HG03432 (cell line): ENCODE measurements at regions not wholly inside any gene's neighbourhood (a gene's known extent, or its start where the extent isn't known, plus 50 kb on each side); places are given as distances from the start of the nearest gene placed in this dataset.

Experiments
- ATAC-seq: cut with Tn5 transposase; IDR thresholded peaks from one replicate; pipeline ENCODE4 v1.9.1; 2021; ENCODE audit warnings: mild to moderate bottlenecking, moderate library complexity; ENCODE audit not compliant: unreplicated experiment

- ATAC-seq, result no peak
Measured at GRCh38 chr13:44271031-44271455, 102.6 kb upstream of the SERP2 start.

DNA sequence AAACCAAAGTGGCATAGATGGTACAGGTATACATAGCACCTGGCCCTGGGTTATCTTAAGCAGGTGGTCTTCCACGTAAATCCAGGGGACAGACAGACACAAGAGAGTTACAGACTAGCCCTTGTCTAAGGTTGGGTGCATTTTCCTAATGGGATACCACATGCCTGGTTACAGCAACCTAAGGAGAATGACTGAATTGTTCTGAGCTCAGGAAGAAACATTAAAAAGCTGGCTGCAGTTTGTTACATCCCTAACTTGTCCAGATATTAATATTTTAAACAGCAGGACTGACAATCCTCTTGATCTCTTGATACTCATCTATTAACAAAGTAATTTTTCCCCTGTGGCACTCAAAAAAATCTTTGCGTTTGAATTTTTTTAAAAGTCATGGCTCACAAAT lies 102.2 kb upstream of the SERP2 start:
- ATAC-seq, result no peak

- ATAC-seq, result no peak
Measured at GRCh38 chr13:44271915-44272341, 101.7 kb upstream of the SERP2 start.

DNA sequence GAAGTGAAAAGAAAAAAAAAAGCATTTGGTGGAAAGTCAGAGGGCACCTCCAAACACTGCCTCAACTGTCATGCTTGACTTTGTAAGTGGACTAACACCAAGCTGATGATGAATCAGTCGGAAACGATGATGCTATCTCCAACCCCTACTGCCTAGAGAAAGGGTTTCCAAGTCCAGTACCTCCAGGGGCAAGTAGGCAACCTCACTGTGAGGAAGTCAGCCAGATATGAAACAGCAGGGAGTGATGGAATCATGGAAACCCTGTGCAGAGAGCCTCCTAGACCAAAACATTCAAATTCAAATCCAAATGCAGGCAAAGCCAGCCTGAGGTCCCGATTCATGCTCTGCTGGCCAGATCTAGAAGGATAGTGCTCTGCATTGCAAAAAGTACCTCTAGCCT lies 100.9 kb upstream of the SERP2 start:
- ATAC-seq, result no peak

DNA sequence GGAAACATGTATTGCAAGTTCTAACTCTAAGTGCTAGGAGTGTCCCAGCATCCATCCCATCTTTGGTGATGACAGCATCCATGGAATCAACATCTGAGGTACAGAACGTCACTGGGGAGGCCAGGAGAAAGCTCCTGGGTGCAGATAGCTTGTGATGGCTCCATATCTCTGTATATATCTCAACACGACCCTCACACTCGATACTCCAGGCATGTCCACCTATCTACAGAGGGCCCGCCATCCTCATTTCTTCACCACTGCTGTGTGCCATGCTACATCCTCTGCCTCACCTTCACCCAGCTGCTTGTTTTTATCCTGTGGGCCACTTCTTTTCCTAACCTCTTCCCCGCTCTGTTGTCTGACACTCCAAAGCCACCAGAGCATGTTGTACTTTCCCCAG lies 100.4 kb upstream of the SERP2 start:
- ATAC-seq, result no peak

GRCh38 chr13:44273991-44274770 lies 99.4 kb upstream of the SERP2 start:
- peak; percentile 91 for ATAC-seq

GRCh38 chr13:44274771-44275205 lies 98.8 kb upstream of the SERP2 start:
- ATAC-seq, result peak; percentile 17

- ATAC-seq, result no peak
Measured at GRCh38 chr13:44275381-44275780, 98.2 kb upstream of the SERP2 start.

GRCh38 chr13:44276061-44276460 lies 97.6 kb upstream of the SERP2 start:
- ATAC-seq, result no peak

GRCh38 chr13:44277459-44277858 lies 96.2 kb upstream of the SERP2 start:
- no peak for ATAC-seq

DNA sequence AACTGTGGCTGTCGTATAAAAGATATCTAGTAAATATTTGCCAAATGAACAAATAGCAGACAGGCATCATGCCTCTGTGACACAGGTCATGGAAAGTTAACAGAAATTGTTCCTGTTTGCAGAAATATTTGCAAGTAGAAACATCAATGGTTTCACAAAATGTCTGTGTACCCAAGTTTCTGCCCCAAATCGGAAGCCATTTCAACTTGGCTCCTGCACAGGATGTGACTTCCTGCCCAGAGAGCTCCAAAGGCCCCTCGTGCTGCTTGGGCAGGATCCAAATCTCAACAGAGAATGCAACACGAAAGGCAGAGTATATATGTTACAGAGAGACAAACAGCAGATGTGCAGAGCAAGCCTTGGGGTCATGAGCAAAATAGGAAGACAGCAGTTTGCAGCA lies 95.5 kb upstream of the SERP2 start:
- no peak for ATAC-seq

- no peak for ATAC-seq
Measured at GRCh38 chr13:44280456-44280855, 93.2 kb upstream of the SERP2 start.

DNA sequence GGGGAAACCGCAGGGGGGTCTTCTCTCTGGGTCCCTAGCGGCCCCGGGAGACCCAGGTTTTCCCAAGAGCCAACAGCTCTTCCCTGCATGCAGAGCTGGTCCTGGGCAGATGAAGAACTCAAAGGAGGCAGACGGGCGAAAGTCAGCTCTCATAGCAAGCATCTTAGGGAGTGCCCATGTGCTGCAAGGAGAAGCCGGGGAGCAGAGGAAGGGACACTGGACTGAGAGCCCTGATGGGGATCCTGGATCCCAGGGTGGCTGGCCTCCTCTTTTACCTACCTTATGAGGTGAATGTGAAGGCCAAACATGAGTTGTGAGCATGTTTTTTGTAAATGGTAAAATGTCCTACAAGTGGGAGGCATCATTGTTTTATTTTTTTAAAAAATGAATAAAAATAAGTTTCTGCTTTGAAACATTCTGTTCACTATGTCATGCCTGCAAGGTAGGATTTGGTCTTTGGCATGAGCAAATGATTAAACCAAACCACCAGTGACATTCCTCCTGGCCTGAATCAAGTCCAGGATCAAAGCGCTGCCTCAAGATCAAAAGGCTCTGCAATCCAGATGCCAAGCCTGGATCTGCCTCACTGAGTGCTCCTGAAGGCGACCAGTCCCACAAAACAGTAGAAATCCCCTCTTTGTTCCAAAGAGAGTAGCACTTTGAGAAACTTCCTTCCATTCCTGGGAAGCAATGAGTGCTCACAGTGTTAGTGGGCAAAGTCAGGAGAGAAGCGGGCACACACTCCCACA lies 92.2 kb upstream of the SERP2 start:
- ATAC-seq, result no peak

DNA sequence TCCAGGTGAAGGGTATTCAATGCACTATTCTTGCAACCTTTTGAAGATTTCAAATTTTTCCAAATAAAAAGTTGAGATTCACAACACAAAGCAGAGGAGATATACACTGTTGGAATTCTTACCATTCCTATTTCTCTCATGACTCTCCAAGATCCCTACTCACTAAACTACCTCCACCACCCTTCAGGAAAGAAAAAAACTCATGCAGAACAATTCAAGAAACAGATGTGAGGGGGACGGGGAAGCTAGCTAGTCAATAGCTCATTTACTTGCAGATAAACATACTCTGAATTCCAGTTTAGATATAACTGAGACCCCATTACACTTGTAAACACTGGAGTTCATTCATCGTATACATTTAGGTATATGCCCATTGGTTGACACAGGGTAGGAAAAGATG lies 90.0 kb upstream of the SERP2 start:
- no peak for ATAC-seq

GRCh38 chr13:44287958-44288357 lies 85.7 kb upstream of the SERP2 start:
- ATAC-seq, result no peak

DNA sequence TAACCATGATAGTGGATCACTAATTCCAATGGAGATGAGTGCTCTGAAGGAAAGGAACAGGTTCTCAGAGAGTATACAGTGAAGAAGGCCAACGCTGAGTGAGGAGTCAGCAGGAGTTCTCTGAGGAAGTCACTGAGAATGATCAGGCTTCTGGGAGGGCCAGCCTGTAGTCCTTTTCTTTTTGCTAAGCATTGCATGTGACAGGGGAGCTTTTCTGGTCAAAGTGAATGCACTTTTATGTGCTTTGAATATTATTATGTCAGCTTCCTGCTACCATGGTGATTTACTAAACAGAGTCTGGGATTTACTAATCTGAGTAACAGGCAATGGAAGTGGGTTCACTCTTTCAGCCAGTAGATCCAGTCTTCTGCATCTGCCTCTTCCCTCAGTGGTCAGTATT lies 81.1 kb upstream of the SERP2 start:
- ATAC-seq, result no peak

DNA sequence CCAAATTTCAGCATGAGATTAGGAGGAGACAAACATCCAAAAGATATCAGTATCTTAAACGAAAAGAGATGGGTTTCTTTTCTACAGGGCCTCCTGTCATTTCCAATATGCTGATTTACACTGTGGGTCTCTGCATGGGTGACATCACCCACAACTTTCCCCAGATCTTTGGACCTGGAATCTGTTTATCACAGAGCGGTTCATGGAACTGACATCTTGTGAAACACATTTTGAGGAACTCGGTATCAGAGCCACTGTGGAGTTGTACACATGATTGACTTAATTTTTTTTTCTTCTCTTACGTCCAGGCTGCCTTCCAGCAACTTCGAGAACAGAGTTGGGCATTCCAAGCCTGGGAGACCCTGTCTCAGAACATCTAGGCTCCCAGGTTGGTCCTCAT lies 80.2 kb upstream of the SERP2 start:
- no peak for ATAC-seq

GRCh38 chr13:44293908-44294735 lies 79.5 kb upstream of the SERP2 start:
- ATAC-seq, result no peak

GRCh38 chr13:44294876-44295275 lies 78.7 kb upstream of the SERP2 start:
- ATAC-seq, result no peak

DNA sequence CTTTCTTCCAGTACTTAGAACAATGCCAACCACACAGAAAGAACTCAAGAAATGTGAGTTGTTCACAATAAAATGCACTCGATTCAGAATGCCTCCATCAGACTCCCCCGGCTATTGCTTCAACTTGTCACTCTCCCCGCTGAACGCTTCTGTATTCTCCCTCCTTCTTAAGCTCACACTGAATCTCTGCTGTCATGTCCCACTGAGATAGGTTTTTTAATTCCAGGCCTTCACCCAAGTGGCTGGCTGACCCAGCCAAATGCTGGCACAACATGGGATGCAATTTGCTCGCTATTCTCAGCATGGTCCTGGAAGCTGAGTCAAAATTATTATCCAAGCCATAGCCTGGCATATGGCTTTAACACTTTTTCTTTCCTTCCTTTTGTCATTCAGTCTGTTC lies 76.8 kb upstream of the SERP2 start:
- ATAC-seq, result no peak

GRCh38 chr13:44298314-44298713 lies 75.3 kb upstream of the SERP2 start:
- no peak for ATAC-seq
